SK-N-SH treated with all-trans-retinoic acid at 6 μM for 48 hours (cell line): ENCODE measurements at regions not wholly inside any gene's neighbourhood (a gene's known extent, or its start where the extent isn't known, plus 50 kb on each side); places are given as distances from the start of the nearest gene placed in this dataset.

Experiments used
- ARNTL ChIP-seq: fragments of 450-650 bp; formaldehyde crosslinking; IDR thresholded peaks from 2 replicates; pipeline ENCODE4 v1.5.0; 2020; ENCODE audit warnings: low read depth, mild to moderate bottlenecking, moderate library complexity, borderline replicate concordance
- BACH2 ChIP-seq: fragments of 250-450 bp; sonication (Bioruptor Pico); IDR thresholded peaks from 2 replicates; pipeline ENCODE4 v1.9.0; 2021; ENCODE audit warnings: mild to moderate bottlenecking, borderline replicate concordance
- PATZ1 ChIP-seq: fragments of 250-450 bp; sonication (Bioruptor Pico); IDR thresholded peaks from 2 replicates; pipeline ENCODE4 v1.8.0; 2020; ENCODE audit warnings: mild to moderate bottlenecking, moderate library complexity, borderline replicate concordance
- POU6F1 ChIP-seq: fragments of 250-450 bp; sonication (Bioruptor Pico); IDR thresholded peaks from 2 replicates; pipeline ENCODE4 v1.8.0; 2021; ENCODE audit warnings: low read depth, mild to moderate bottlenecking, moderate library complexity, borderline replicate concordance
- SNAI2 ChIP-seq: fragments of 250-450 bp; sonication (Bioruptor Pico); IDR thresholded peaks from 2 replicates; pipeline ENCODE4 v1.5.0; 2020; ENCODE audit warnings: mild to moderate bottlenecking, moderate library complexity
- ZFP3 ChIP-seq: fragments of 250-450 bp; sonication (Bioruptor Pico); IDR thresholded peaks from 2 replicates; pipeline ENCODE4 v1.5.0; 2020; ENCODE audit warnings: mild to moderate bottlenecking, moderate library complexity
- ZNF565 ChIP-seq: fragments of 450-650 bp; formaldehyde crosslinking; conservative IDR thresholded peaks from 2 replicates; pipeline ENCODE4 v1.5.0; 2020; ENCODE audit warnings: low read depth, mild to moderate bottlenecking, moderate library complexity
- ZNF8 ChIP-seq: fragments of 450-650 bp; formaldehyde crosslinking; IDR thresholded peaks from 2 replicates; pipeline ENCODE4 v1.5.0; 2020; ENCODE audit warnings: mild to moderate bottlenecking, moderate library complexity

- TF ChIP-seq BACH2 (CRISPR knock-in tag) (no peak), ARNTL (CRISPR knock-in tag) (no peak), ZFP3 (CRISPR knock-in tag) (no peak), ZNF8 (no peak), PATZ1 (CRISPR knock-in tag) (no peak), ZNF565 (no peak), SNAI2 (CRISPR knock-in tag) (no peak), POU6F1 (no peak)
Measured at GRCh38 chr20:8969146-8969583, 99.7 kb upstream of the PLCB4 start.
